IPS-18a (cell line): ENCODE measurements at regions not wholly inside any gene's neighbourhood (a gene's known extent, or its start where the extent isn't known, plus 50 kb on each side); places are given as distances from the start of the nearest gene placed in this dataset.

ENCODE experiments used
- H3K27ac ChIP-seq: one replicate; pipeline ENCODE4 v1.5.1; 2013; ENCODE audit warnings: low read length
- H3K27me3 ChIP-seq: one replicate; pipeline ENCODE4 v1.6.1; 2013; ENCODE audit warnings: mild to moderate bottlenecking, low read length; ENCODE audit not compliant: control insufficient read depth, insufficient read depth
- H3K36me3 ChIP-seq: one replicate; pipeline ENCODE4 v1.6.1; 2013; ENCODE audit warnings: low read depth, low read length; ENCODE audit not compliant: control insufficient read depth
- H3K4me1 ChIP-seq: one replicate; pipeline ENCODE4 v1.6.1; 2013; ENCODE audit warnings: low read depth, low read length; ENCODE audit not compliant: control insufficient read depth
- H3K4me3 ChIP-seq: one replicate; pipeline ENCODE4 v1.5.1; 2013; ENCODE audit warnings: low read length
- H3K9ac ChIP-seq: one replicate; pipeline ENCODE4 v1.6.1; 2013; ENCODE audit warnings: mild to moderate bottlenecking, low read length, moderate library complexity
- H3K9me3 ChIP-seq: one replicate; pipeline ENCODE4 v1.6.1; 2013; ENCODE audit warnings: low read depth, low read length; ENCODE audit not compliant: control insufficient read depth

DNA sequence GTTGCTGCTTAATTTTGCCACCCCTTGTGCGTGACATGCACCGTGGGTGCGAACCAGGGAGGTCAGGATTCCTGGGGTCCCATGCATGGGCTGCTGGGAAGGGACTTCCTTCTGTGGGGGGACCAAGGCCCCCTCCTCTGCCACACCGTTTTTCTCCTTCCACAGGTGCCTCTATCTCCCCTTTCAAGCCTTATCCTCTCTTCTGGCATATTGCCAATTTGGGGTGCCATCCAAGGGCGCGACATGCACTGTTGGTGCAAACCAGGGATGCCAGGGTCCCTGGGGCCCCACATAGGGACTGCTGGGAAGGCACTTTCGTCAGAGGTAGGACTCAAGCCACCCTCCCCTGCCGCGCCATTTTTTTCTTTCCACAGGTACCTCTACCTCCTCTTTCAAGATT is 289.0 kb downstream of the ALG10 start:
- Histone ChIP-seq H3K9me3 (peaks cover under 1% of the 10 kb centered on the region), H3K27ac (no peak overlapping the region), H3K27me3 (no peaks in the 10 kb centered on the region), H3K4me1 (no peaks in the 10 kb centered on the region), H3K36me3 (no peaks in the 10 kb centered on the region), H3K9ac (no peak overlapping the region), H3K4me3 (no peak overlapping the region)

DNA sequence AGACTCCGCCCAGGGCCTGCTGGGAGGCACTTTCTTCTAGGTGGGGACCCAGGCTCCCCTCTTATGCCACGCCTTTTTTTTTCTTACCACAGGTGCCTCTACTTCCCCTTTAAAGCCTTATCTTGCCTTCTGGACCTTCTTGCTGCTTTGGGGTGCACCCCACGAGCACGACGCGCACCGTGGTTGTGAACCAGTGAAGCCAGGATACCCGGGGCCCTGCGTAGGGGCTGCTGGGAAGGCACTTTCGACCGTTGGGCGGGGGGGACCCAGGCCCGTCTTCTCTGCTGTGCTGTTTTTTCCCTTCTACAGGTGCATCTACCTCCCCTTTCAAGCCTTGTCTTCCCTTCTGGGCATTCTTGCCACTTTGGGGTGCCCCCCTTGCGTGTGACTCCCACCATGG is 305.4 kb downstream of the ALG10 start:
- no peak overlapping the region for H3K4me3 ChIP-seq
- no peak overlapping the region for H3K27ac ChIP-seq
- H3K27me3 ChIP-seq = no peaks in the 10 kb centered on the region
- peaks cover 52% of the 10 kb centered on the region for H3K9me3 ChIP-seq
- H3K36me3 ChIP-seq = no peaks in the 10 kb centered on the region
- no peaks in the 10 kb centered on the region for H3K4me1 ChIP-seq
- no peak overlapping the region for H3K9ac ChIP-seq

DNA sequence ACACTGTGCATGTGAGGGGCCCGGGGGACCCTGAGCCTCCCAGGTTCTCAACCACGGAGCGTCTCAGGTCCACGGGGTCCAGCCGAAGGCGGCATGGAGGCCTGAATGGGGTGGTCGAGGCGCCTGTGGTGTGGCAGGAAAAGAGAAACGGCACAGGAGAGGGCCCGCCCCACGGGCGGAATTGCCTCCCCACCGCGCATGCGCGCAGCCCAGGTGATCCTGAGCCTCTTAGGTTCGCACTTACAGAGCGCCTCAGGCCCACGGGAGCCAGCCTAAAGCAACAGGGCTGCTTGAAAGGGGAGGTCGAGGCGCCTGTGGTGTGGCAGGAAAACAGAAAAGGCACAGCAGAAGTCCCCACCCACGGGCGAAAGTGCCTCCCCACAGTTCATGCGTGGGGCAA is 311.0 kb downstream of the ALG10 start:
- Histone ChIP-seq H3K9me3 (peaks cover 14% of the 10 kb centered on the region), H3K4me3 (no peak overlapping the region), H3K4me1 (no peaks in the 10 kb centered on the region), H3K27me3 (no peaks in the 10 kb centered on the region), H3K9ac (no peak overlapping the region), H3K36me3 (no peaks in the 10 kb centered on the region), H3K27ac (no peak overlapping the region)

DNA sequence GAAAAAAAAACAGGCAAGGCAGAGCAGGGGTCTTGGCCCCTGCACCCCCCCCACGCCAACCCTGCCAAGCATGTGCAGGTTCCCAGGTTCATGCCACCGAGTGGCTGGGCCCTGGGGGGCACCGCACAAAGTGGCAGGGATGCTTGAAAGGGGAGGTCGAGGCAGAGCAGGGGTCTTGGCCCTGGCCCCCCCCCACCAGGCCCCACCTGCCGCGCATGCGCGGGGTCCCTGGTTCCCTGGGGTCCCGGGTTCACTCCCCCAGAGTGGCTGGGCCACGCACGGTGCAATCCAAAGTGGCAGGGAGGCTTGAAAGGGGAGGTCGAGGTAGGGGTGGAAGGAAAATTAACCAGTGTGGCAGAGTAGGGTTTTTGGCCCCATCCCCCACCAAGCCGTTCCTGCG is 312.2 kb downstream of the ALG10 start:
- H3K36me3 ChIP-seq = no peaks in the 10 kb centered on the region
- peaks cover 9% of the 10 kb centered on the region for H3K9me3 ChIP-seq
- H3K27me3 ChIP-seq = no peaks in the 10 kb centered on the region
- H3K4me3 ChIP-seq = no peak overlapping the region
- no peak overlapping the region for H3K9ac ChIP-seq
- no peaks in the 10 kb centered on the region for H3K4me1 ChIP-seq
- no peak overlapping the region for H3K27ac ChIP-seq

DNA sequence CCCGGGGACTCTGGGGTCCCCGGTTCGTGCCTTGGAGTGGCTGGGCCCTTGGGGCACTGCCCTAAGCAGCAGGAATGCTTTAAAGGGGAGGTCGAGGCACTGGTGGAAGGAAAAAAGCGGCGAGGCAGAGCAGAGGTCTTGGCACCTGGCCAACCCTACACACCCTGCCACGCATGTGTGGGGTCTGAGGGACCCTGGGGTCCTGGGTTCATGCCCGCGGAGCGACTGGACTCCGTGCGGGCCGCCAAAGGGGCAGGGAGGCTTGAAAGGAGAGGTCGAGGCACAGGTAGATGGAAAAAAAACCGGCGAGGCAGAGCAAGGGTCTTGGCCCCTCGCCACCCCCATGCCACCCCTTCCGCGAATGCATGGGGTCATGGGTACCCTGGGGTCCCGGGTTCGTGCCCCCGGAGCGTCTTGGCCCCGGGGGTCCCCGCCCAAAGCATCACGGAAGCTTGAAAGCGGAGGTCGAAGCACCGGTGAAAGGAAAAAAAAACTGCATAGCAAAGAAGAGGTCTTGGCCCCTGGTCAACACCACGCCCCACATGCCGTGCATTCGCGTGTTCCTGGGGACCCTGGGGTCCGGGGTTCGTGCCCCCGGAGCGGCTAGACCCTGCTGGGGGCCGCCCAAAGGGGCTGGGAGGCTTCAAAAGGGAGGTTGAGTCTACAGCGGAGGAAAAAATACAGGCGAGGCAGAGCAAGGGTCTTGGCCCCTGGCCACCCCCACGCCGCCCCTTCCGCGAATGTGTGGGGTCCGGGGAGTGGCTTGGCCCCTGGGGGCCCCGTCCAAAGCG is 312.9 kb downstream of the ALG10 start:
- no peaks in the 10 kb centered on the region for H3K27me3 ChIP-seq
- no peak overlapping the region for H3K9ac ChIP-seq
- no peaks in the 10 kb centered on the region for H3K4me1 ChIP-seq
- H3K36me3 ChIP-seq = no peaks in the 10 kb centered on the region
- H3K9me3 ChIP-seq = peaks cover 6% of the 10 kb centered on the region
- H3K27ac ChIP-seq = no peak overlapping the region
- no peak overlapping the region for H3K4me3 ChIP-seq

DNA sequence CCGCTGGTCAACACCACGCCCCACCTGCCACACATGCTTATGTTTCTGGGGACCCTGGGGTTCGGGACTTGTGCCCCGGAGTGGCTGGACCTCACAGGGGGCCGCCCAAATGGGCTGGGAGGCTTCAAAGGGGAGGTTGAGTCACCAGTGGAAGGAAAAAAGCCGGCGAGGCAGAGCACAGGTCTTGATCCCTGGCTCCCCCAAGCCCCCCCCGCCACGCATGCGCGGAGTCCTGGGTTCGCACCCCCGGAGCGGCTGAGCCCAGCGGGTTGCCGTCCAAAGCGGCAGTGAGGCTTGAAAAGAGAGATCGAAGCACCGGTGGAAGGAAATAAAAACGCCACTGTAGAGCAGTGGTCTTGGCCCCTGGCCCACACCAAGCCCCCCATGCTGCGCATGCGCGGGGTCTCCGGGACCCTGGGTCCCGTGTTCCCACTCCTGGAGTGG is 313.5 kb downstream of the ALG10 start:
- Histone ChIP-seq H3K27me3 (no peaks in the 10 kb centered on the region), H3K9ac (no peak overlapping the region), H3K27ac (no peak overlapping the region), H3K4me1 (no peaks in the 10 kb centered on the region), H3K9me3 (peaks cover 4% of the 10 kb centered on the region), H3K4me3 (no peak overlapping the region), H3K36me3 (no peaks in the 10 kb centered on the region)

DNA sequence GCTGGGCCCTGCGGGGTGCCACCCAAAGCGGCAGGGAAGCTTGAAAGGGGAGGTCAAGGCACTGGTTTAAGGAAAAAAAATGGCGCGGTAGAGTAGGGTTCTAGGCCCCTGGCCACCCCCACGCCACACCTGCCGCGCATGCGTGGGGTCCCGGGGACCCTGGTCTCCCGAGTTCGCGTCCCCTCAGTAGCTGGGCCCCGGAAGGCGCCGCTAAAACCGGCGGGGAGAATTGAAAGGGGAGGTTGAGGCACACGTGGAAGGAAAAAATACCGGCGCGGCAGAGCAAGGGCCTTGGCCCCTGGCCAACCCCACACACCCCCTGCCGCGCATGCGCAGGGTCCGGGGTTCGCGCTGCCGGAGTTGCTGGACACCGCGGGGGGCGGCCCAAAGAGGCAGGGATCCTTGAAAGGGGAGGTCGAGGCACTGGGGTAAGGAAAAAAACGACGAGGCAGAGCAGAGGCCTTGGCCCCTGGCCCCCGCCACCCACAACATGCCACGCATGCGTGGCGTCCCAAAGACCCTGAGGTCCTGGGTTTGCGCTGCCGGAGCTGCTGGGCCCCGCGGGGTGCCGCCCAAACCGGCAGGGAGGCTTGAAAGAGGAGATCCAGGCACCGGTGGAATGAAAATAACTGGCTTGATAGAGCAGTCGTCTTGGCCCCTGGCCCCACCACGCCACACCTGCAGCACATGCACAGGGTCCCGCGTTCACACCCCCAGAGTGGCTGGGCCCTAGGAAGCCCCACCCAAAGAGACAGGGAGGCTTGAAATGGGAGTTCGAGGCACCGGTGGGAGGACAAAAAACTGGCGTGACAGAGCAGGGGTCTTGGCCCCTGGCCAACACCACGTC is 314.5 kb downstream of the ALG10 start:
- Histone ChIP-seq H3K27me3 (no peaks in the 10 kb centered on the region), H3K36me3 (no peaks in the 10 kb centered on the region), H3K4me1 (no peaks in the 10 kb centered on the region), H3K27ac (no peak overlapping the region), H3K9ac (no peak overlapping the region), H3K9me3 (no peaks in the 10 kb centered on the region), H3K4me3 (no peak overlapping the region)

DNA sequence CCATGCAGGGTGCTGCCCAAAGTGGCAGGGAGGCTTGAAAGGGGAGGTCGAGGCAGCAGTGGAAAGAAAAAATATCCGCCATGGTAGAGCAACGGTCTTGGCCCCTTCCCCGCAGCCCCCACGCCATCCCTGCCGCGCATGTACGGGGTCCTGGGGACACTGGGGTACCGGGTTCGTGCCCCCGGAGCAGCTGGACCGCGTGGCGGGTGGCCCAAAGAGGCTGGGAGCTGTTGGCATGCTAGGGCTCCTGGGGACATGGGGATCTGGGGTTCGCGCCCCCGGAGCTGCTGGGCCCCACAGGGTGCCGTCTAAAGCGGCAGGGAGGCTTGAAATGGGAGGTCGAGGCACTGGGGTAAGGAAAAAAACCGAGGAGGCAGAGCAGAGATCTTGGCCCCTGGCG is 316.5 kb downstream of the ALG10 start:
- no peaks in the 10 kb centered on the region for H3K27me3 ChIP-seq
- no peaks in the 10 kb centered on the region for H3K4me1 ChIP-seq
- H3K27ac ChIP-seq = no peak overlapping the region
- no peaks in the 10 kb centered on the region for H3K9me3 ChIP-seq
- no peaks in the 10 kb centered on the region for H3K36me3 ChIP-seq
- no peak overlapping the region for H3K9ac ChIP-seq
- no peak overlapping the region for H3K4me3 ChIP-seq

DNA sequence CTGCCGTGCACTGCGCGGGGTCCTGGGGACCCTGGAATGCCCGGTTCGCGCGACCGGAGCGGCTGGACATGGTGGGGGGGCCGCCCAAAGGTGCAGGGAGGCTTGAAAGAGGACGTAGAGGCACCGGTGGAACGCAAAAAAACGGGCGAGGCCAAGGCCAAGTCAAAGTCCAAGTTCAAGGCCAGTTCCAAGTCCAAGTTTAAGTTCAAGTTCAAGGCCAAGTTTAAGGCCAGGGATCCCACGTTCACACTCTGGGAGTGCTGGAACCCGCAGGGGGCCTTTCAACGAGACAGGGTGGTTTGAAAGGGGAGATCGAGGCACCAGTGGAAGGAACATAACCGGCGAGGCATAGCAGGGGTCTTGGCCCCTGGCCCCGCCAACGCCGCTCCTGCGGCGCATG is 317.6 kb downstream of the ALG10 start:
- Histone ChIP-seq H3K36me3 (no peaks in the 10 kb centered on the region), H3K27ac (no peak overlapping the region), H3K4me3 (no peak overlapping the region), H3K9me3 (no peaks in the 10 kb centered on the region), H3K4me1 (no peaks in the 10 kb centered on the region), H3K27me3 (no peaks in the 10 kb centered on the region), H3K9ac (no peak overlapping the region)

DNA sequence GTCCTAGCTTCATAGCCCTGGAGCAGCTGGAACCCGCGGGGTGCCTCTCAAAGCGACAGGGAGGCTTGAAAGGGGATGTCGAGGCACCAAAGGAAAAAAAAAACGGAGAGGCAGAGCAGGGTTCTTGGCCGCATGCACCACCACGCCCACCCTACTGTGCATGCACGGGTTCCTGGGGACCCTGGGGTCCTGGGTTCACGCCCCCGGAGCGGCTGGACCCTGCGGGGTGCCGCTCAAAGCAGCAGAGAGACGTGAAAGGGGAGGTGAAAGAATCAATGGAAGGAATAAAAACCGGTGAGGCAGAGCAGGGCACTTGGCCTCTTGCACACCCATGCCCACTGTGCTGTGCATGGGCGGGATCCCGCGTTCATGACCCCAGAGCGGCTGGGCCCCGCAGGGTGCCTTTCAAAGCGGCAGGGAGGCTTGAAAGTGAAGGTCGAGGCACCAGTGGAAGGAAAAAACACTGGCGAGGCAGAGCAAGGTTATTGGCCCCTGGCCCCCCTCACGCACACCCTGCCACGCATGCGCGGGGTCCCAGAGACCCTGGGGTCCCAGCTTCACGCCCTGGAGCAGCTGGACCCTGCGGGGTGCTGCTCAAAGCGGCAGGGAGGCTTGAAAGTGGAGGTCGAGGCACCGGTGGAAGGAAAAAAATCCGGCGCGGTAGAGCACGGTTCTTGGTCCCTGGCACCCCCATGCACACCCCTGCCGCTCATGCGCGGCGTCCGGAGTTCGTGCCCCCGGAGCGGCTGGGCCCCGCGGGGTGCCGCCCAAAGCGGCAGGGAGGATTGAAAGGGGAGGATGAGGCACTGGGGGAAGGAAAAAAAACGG is 318.5 kb downstream of the ALG10 start:
- Histone ChIP-seq H3K27ac (no peak overlapping the region), H3K36me3 (no peaks in the 10 kb centered on the region), H3K9ac (no peak overlapping the region), H3K27me3 (no peaks in the 10 kb centered on the region), H3K9me3 (no peaks in the 10 kb centered on the region), H3K4me1 (no peaks in the 10 kb centered on the region), H3K4me3 (no peak overlapping the region)

DNA sequence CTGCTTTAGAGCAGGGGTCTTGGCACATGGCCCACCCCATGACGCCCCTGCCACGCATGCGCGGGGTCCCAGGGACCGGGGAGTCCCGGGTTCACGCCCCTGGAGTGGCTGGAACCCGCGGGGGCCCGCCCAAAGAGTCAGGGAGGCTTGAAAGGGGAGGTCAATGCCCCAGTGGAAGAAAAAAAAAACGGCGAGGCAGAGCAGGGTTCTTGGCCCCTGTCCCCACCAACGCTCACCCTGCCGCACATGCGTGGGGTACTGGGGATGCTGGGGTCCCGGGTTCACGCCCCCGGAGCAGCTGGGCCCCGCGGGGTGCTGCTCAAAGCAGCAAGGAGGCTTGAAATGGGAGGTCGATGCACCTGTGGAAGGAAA is 319.1 kb downstream of the ALG10 start:
- Histone ChIP-seq H3K27me3 (no peaks in the 10 kb centered on the region), H3K27ac (no peak overlapping the region), H3K9me3 (no peaks in the 10 kb centered on the region), H3K36me3 (no peaks in the 10 kb centered on the region), H3K4me1 (no peaks in the 10 kb centered on the region), H3K4me3 (no peak overlapping the region), H3K9ac (no peak overlapping the region)
